ENCODE measurements at regions not wholly inside any gene's neighbourhood (a gene's known extent, or its start where the extent isn't known, plus 50 kb on each side); places are given as distances from the start of the nearest gene placed in this dataset.

DNA sequence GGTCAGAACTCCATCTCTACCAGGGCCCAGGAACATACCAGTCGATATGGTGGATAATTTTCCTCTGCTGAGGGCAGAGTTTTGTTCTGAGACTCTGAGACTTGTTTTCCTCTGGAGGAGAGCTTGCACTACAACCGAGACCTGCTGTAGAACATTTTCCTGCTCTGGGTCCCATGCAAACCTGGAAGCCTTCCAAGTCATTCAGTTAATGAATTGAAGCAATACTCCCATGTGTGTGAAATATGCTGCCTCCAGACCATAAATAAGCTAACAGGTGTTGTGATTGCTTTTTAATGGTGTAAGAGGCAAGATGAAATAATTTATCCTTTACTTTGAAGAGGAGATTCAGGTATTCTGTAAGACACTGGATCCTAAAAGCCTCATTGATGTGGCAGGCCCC, 372.8 kb downstream of the TMEM167A start:
- no peak for TF ChIP-seq POLR2A (IDR thresholded peaks at IDR 0.05)
- TF ChIP-seq, protein P1, sequence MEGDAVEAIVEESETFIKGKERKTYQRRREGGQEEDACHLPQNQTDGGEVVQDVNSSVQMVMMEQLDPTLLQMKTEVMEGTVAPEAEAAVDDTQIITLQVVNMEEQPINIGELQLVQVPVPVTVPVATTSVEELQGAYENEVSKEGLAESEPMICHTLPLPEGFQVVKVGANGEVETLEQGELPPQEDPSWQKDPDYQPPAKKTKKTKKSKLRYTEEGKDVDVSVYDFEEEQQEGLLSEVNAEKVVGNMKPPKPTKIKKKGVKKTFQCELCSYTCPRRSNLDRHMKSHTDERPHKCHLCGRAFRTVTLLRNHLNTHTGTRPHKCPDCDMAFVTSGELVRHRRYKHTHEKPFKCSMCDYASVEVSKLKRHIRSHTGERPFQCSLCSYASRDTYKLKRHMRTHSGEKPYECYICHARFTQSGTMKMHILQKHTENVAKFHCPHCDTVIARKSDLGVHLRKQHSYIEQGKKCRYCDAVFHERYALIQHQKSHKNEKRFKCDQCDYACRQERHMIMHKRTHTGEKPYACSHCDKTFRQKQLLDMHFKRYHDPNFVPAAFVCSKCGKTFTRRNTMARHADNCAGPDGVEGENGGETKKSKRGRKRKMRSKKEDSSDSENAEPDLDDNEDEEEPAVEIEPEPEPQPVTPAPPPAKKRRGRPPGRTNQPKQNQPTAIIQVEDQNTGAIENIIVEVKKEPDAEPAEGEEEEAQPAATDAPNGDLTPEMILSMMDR (IDR thresholded peaks at IDR 0.05), result no peak

All from body of pancreas (tissue), 4 donors.